GM19238 (cell line): ENCODE measurements at regions not wholly inside any gene's neighbourhood (a gene's known extent, or its start where the extent isn't known, plus 50 kb on each side); places are given as distances from the start of the nearest gene placed in this dataset.

ENCODE experiments used
- DNase-seq: peaks from one replicate; pipeline ENCODE4 v3.0.0; 2011; ENCODE audit warnings: low spot score; ENCODE audit not compliant: insufficient read length

- no peak for DNase-seq
Measured at GRCh38 chr4:123573866-123574508, 177.4 kb downstream of the SPRY1 start.

GRCh38 chr4:123575291-123575690 is 178.7 kb downstream of the SPRY1 start:
- DNase-seq = no peak

- no peak for DNase-seq
Measured at GRCh38 chr4:123577225-123577906, 180.8 kb downstream of the SPRY1 start.

GRCh38 chr4:123578276-123579029 is 181.9 kb downstream of the SPRY1 start:
- DNase-seq = no peak

- DNase-seq = no peak
Measured at GRCh38 chr4:123579961-123580360, 183.4 kb downstream of the SPRY1 start.

GRCh38 chr4:123580981-123581664 is 184.5 kb downstream of the SPRY1 start:
- no peak for DNase-seq

- DNase-seq = no peak
Measured at GRCh38 chr4:123581802-123582201, 185.2 kb downstream of the SPRY1 start.

GRCh38 chr4:123583043-123583442 is 186.4 kb downstream of the SPRY1 start:
- no peak for DNase-seq

- DNase-seq = no peak
Measured at GRCh38 chr4:123585111-123585510, 188.5 kb downstream of the SPRY1 start.

GRCh38 chr4:123587983-123588494 is 191.4 kb downstream of the SPRY1 start:
- DNase-seq = no peak

- DNase-seq = no peak
Measured at GRCh38 chr4:123588631-123589241, 192.1 kb downstream of the SPRY1 start.

- no peak for DNase-seq
Measured at GRCh38 chr4:123589301-123589700, 192.7 kb downstream of the SPRY1 start.

- DNase-seq = no peak
Measured at GRCh38 chr4:123591875-123592274, 195.3 kb downstream of the SPRY1 start.

- no peak for DNase-seq
Measured at GRCh38 chr4:123593655-123594054, 197.1 kb downstream of the SPRY1 start.

GRCh38 chr4:123596805-123597204 is 200.2 kb downstream of the SPRY1 start:
- no peak for DNase-seq

- no peak for DNase-seq
Measured at GRCh38 chr4:123597586-123597985, 201.0 kb downstream of the SPRY1 start.

GRCh38 chr4:123598331-123598730 is 201.7 kb downstream of the SPRY1 start:
- no peak for DNase-seq

GRCh38 chr4:123599061-123599919 is 202.7 kb downstream of the SPRY1 start:
- no peak for DNase-seq

- DNase-seq = peak; percentile 55
Measured at GRCh38 chr4:123599920-123600810, 203.6 kb downstream of the SPRY1 start.
